ENCODE measurements at regions not wholly inside any gene's neighbourhood (a gene's known extent, or its start where the extent isn't known, plus 50 kb on each side); places are given as distances from the start of the nearest gene placed in this dataset.

DNA sequence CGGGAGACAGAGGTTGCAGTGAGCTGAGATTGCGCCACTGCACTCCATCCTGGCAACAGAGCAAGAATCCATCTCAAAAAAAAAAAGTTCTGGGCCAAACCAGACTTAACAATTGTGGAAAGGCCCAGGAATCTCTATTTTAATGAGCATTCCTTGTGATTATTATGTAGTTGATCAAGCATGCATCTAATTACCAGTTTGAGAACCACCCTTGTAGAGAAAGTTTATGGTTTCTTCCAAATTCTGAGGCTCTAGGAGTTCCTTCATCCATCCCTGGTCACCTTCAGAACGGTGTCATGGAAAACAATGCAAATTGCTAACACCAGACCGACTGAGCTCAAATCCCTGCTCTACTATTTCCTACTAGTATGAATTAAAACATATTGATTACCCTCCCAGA lies 246.3 kb upstream of the KLHL29 start:
- TF ChIP-seq, protein P1, sequence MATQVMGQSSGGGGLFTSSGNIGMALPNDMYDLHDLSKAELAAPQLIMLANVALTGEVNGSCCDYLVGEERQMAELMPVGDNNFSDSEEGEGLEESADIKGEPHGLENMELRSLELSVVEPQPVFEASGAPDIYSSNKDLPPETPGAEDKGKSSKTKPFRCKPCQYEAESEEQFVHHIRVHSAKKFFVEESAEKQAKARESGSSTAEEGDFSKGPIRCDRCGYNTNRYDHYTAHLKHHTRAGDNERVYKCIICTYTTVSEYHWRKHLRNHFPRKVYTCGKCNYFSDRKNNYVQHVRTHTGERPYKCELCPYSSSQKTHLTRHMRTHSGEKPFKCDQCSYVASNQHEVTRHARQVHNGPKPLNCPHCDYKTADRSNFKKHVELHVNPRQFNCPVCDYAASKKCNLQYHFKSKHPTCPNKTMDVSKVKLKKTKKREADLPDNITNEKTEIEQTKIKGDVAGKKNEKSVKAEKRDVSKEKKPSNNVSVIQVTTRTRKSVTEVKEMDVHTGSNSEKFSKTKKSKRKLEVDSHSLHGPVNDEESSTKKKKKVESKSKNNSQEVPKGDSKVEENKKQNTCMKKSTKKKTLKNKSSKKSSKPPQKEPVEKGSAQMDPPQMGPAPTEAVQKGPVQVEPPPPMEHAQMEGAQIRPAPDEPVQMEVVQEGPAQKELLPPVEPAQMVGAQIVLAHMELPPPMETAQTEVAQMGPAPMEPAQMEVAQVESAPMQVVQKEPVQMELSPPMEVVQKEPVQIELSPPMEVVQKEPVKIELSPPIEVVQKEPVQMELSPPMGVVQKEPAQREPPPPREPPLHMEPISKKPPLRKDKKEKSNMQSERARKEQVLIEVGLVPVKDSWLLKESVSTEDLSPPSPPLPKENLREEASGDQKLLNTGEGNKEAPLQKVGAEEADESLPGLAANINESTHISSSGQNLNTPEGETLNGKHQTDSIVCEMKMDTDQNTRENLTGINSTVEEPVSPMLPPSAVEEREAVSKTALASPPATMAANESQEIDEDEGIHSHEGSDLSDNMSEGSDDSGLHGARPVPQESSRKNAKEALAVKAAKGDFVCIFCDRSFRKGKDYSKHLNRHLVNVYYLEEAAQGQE (IDR thresholded peaks at IDR 0.05; ENCODE audit: insufficient read depth in 1 of 2, low read depth in 2 of 2, low read length in 2 of 2): no peak
- TF ChIP-seq SIN3A (IDR thresholded peaks at IDR 0.05; ENCODE audit: borderline replicate concordance, insufficient read depth, low read length): no peak
- no peak for TF ChIP-seq TAF1 (IDR thresholded peaks at IDR 0.05; ENCODE audit: borderline replicate concordance, insufficient read depth, low read length)
- no peak for TF ChIP-seq FOXP2 (optimal IDR thresholded peaks at IDR 0.05; ENCODE audit: borderline replicate concordance, extremely low read depth, extremely low read length, insufficient read depth)
- no peak for TF ChIP-seq POLR2AphosphoS5 (IDR thresholded peaks at IDR 0.05; ENCODE audit: low read depth, low read length)

DNA sequence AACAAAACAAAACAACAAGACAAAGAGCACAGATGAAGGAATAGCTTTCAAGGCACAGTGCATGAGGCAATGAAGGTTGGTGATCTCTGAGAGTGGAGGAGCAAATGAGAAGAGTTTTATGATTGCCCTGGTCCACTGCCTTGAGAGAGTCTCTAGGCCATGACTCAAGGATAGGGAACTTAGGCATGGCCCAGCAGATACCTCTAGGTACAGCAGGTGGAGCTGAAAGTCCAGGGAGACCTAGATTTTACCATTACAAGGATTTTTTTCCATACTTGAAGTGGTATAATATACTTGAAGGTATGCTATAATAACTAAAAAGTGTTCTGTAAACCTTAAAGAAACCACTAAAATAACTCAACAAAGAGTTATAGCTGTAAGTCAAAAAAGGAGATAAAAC lies 239.5 kb upstream of the KLHL29 start:
- TF ChIP-seq FOXP2 (optimal IDR thresholded peaks at IDR 0.05; ENCODE audit: borderline replicate concordance, extremely low read depth, extremely low read length, insufficient read depth): no peak
- TF ChIP-seq SIN3A (IDR thresholded peaks at IDR 0.05; ENCODE audit: borderline replicate concordance, insufficient read depth, low read length): no peak
- TF ChIP-seq, protein P1 (IDR thresholded peaks at IDR 0.05; ENCODE audit: insufficient read depth in 1 of 2, low read depth in 2 of 2, low read length in 2 of 2): no peak
- TF ChIP-seq POLR2AphosphoS5 (IDR thresholded peaks at IDR 0.05; ENCODE audit: low read depth, low read length): no peak
- TF ChIP-seq TAF1 (IDR thresholded peaks at IDR 0.05; ENCODE audit: borderline replicate concordance, insufficient read depth, low read length): no peak

DNA sequence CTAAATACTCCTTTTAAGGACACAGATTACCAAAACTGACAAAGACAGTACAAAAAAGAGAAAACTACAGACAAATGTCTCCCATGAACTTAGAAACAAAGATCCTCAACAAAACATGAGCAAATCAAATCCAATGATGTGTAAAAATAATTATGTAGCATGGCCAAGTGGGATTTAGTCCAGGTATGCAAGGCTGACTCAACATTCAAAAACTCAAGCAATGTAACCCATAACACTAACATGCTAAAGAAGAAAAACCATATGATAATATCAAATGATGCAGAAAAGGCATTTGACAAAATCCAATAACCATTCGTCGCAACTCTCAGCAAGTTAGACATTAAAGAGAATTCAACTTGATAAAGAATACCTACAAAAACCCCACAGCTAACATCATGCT lies 239.0 kb upstream of the KLHL29 start:
- TF ChIP-seq FOXP2 (optimal IDR thresholded peaks at IDR 0.05; ENCODE audit: borderline replicate concordance, extremely low read depth, extremely low read length, insufficient read depth) (no peak), POLR2AphosphoS5 (IDR thresholded peaks at IDR 0.05; ENCODE audit: low read depth, low read length) (no peak), TAF1 (IDR thresholded peaks at IDR 0.05; ENCODE audit: borderline replicate concordance, insufficient read depth, low read length) (no peak), SIN3A (IDR thresholded peaks at IDR 0.05; ENCODE audit: borderline replicate concordance, insufficient read depth, low read length) (no peak)
- TF ChIP-seq, protein P1 (IDR thresholded peaks at IDR 0.05; ENCODE audit: insufficient read depth in 1 of 2, low read depth in 2 of 2, low read length in 2 of 2): no peak

DNA sequence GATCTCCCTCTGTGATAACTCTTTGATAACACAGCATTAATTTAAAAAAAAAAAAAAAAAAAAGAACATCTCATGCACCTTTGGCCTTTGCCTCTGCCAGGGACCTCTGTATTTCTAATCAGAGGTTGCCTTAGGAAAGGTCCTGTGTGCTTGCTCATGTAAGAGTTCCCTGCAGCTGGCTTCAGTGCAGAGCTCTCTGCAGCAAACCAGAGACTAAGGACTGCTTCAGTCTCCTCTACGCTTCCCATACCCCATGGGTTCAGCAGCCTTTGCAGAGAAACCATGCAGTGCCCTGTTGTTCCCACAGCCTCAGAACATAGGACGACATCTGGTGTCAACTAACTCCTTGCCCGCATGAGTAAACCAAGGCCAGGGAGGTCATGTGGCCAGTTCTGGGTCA lies 236.6 kb upstream of the KLHL29 start:
- no peak for TF ChIP-seq TAF1 (IDR thresholded peaks at IDR 0.05; ENCODE audit: borderline replicate concordance, insufficient read depth, low read length)
- TF ChIP-seq FOXP2 (optimal IDR thresholded peaks at IDR 0.05; ENCODE audit: borderline replicate concordance, extremely low read depth, extremely low read length, insufficient read depth): peak; percentile 27

DNA sequence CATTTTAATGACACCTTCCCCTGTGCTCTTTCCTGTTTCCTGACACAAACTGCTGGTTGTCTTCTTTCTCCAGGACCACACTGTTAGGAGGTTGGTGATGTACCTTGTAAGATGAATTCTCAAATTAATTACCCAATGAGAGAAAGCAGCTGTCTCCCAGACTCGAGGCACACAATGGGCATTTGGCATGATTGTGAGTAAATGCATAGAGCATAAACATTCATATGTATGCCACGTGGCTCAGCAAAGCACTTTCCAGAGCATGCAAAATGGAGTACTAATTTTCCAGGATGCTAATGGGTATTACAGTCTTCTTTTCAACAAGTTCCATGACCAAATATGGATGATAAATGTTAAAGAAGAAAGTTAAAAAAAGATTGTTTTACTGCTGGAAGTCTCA lies 235.2 kb upstream of the KLHL29 start:
- no peak for TF ChIP-seq SIN3A (IDR thresholded peaks at IDR 0.05; ENCODE audit: borderline replicate concordance, insufficient read depth, low read length)
- TF ChIP-seq POLR2AphosphoS5 (IDR thresholded peaks at IDR 0.05; ENCODE audit: low read depth, low read length): no peak

DNA sequence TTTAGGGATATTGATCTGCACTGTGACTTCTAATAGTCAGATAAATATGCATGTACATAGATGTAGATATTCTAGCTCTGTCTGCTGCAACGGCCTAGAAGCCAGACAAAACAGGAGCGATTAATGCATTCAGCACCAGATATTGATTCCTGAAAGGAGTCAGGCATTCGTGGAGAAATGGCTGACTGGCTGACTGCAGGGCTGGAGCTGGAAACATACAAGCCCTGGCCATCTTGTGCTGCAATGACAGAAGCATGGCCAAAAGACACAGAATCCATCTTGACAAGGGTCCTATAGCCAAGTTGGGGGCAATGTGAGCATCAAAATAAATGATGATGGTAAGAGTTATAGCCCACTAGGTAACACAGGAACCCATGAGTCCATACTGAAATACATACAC lies 231.5 kb upstream of the KLHL29 start:
- TF ChIP-seq, protein P1 (IDR thresholded peaks at IDR 0.05; ENCODE audit: insufficient read depth in 1 of 2, low read depth in 2 of 2, low read length in 2 of 2): no peak
- TF ChIP-seq FOXP2 (optimal IDR thresholded peaks at IDR 0.05; ENCODE audit: borderline replicate concordance, extremely low read depth, extremely low read length, insufficient read depth) (no peak), POLR2AphosphoS5 (IDR thresholded peaks at IDR 0.05; ENCODE audit: low read depth, low read length) (no peak), TAF1 (IDR thresholded peaks at IDR 0.05; ENCODE audit: borderline replicate concordance, insufficient read depth, low read length) (no peak), SIN3A (IDR thresholded peaks at IDR 0.05; ENCODE audit: borderline replicate concordance, insufficient read depth, low read length) (no peak)

Data from PFSK-1 (cell line).